Adrenal gland (tissue), 5 donors: ENCODE measurements at regions not wholly inside any gene's neighbourhood (a gene's known extent, or its start where the extent isn't known, plus 50 kb on each side); places are given as distances from the start of the nearest gene placed in this dataset.

Experiments used
- POLR2A ChIP-seq, 2 donors: fragments of 450-650 bp; IDR thresholded peaks; one replicate each; pipeline ENCODE4 v1.6.1; 2017; ENCODE audit warnings: antibody characterized with exemption in 2 of 2, mild to moderate bottlenecking in 2 of 2, moderate library complexity in 1 of 2
- TF ChIP-seq, protein P1 (sequence below), 6 experiments: fragments of 450-650 bp in 4 of 6; fragments of 200-600 bp in 2 of 6; sonication (generic) in 1 of 6; IDR thresholded peaks; 1 replicate in 5 of 6; 2 replicates in 1 of 6; pipeline versions ENCODE4 v1.5.1 to v1.8.0; 2016 to 2021; ENCODE audit warnings: antibody characterized with exemption in 6 of 6, mild to moderate bottlenecking in 2 of 6, moderate library complexity in 1 of 6
- donor health status: DM: no; HTN: no; CAD: no.

GRCh38 chr6:144893680-144894151 is 608.6 kb downstream of the UTRN start:
- TF ChIP-seq, protein P1, sequence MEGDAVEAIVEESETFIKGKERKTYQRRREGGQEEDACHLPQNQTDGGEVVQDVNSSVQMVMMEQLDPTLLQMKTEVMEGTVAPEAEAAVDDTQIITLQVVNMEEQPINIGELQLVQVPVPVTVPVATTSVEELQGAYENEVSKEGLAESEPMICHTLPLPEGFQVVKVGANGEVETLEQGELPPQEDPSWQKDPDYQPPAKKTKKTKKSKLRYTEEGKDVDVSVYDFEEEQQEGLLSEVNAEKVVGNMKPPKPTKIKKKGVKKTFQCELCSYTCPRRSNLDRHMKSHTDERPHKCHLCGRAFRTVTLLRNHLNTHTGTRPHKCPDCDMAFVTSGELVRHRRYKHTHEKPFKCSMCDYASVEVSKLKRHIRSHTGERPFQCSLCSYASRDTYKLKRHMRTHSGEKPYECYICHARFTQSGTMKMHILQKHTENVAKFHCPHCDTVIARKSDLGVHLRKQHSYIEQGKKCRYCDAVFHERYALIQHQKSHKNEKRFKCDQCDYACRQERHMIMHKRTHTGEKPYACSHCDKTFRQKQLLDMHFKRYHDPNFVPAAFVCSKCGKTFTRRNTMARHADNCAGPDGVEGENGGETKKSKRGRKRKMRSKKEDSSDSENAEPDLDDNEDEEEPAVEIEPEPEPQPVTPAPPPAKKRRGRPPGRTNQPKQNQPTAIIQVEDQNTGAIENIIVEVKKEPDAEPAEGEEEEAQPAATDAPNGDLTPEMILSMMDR (IDR thresholded peaks at IDR 0.05), result no peak
- TF ChIP-seq POLR2A (IDR thresholded peaks at IDR 0.05), result no peak
